Activated naive CD8-positive, alpha-beta T cell treated with anti-CD3 and anti-CD28 coated beads, Interleukin-2, amount 50 U/mL, for 24 hours (primary cell): ENCODE measurements at regions not wholly inside any gene's neighbourhood (a gene's known extent, or its start where the extent isn't known, plus 50 kb on each side); places are given as distances from the start of the nearest gene placed in this dataset.
"Not testable (repeated sequence)": the region's sequence is repeated elsewhere in the genome, so short reads cannot be mapped to it uniquely, and the experiment has no call there.

Experiments
- ATAC-seq: fragments of 150-1000 bp; cut with Tn5 transposase; one replicate; pipeline ENCODE4 v1.10.0; 2021
- DNase-seq: peaks from one replicate; pipeline ENCODE4 v3.0.0; 2021
- H3K27ac Mint-ChIP-seq: one replicate; pipeline ENCODE4 v1.8.0; 2021; ENCODE audit warnings: mild to moderate bottlenecking, mixed read lengths
- H3K27me3 Mint-ChIP-seq: one replicate; pipeline ENCODE4 v1.8.0; 2021; ENCODE audit warnings: mixed read lengths
- H3K36me3 Mint-ChIP-seq: one replicate; pipeline ENCODE4 v1.8.0; 2021; ENCODE audit warnings: low read depth, mixed read lengths
- H3K4me1 Mint-ChIP-seq: one replicate; pipeline ENCODE4 v1.8.0; 2021; ENCODE audit warnings: mixed read lengths
- H3K4me3 Mint-ChIP-seq: one replicate; pipeline ENCODE4 v1.8.0; 2021; ENCODE audit warnings: mild to moderate bottlenecking, moderate library complexity, mixed read lengths
- H3K9me3 Mint-ChIP-seq: one replicate; pipeline ENCODE4 v1.8.0; 2021; ENCODE audit warnings: mixed read lengths

GRCh38 chr2:87183373-87183772 is 161.7 kb upstream of the PLGLB1 start:
- not testable (repeated sequence) for H3K4me3 Mint-ChIP-seq, H3K36me3 Mint-ChIP-seq, H3K4me1 Mint-ChIP-seq, DNase-seq, H3K27ac Mint-ChIP-seq, H3K27me3 Mint-ChIP-seq, H3K9me3 Mint-ChIP-seq, ATAC-seq

GRCh38 chr2:87184260-87184659 is 162.6 kb upstream of the PLGLB1 start:
- not testable (repeated sequence) for DNase-seq, H3K36me3 Mint-ChIP-seq, H3K27ac Mint-ChIP-seq, H3K4me3 Mint-ChIP-seq, H3K9me3 Mint-ChIP-seq, H3K27me3 Mint-ChIP-seq, H3K4me1 Mint-ChIP-seq, ATAC-seq

DNA sequence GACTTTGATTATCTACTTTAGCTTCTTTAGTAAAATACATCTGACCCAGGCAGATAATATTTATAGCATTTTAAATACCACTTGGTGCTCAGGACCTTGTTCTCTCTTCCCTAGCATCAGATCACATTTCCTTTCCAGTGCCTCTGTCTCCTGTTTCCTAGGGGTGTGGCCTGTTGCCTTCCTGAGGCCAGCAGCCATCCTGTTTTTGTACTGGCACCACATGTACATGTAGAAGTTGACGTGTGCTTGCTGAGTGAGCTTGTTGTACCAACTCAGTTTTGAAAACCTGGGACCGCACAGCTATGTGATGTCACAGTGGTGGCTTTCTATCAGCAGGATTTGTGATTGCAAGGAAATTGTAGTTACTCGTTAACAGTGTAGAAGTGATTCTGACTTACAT is 167.6 kb upstream of the PLGLB1 start:
- not testable (repeated sequence) for H3K27me3 Mint-ChIP-seq, H3K9me3 Mint-ChIP-seq, H3K36me3 Mint-ChIP-seq, ATAC-seq, DNase-seq, H3K4me1 Mint-ChIP-seq, H3K27ac Mint-ChIP-seq, H3K4me3 Mint-ChIP-seq

GRCh38 chr2:87193336-87193735 is 171.7 kb upstream of the PLGLB1 start:
- not testable (repeated sequence) for H3K36me3 Mint-ChIP-seq, H3K4me3 Mint-ChIP-seq
- peak; percentile 91 for ATAC-seq

DNA sequence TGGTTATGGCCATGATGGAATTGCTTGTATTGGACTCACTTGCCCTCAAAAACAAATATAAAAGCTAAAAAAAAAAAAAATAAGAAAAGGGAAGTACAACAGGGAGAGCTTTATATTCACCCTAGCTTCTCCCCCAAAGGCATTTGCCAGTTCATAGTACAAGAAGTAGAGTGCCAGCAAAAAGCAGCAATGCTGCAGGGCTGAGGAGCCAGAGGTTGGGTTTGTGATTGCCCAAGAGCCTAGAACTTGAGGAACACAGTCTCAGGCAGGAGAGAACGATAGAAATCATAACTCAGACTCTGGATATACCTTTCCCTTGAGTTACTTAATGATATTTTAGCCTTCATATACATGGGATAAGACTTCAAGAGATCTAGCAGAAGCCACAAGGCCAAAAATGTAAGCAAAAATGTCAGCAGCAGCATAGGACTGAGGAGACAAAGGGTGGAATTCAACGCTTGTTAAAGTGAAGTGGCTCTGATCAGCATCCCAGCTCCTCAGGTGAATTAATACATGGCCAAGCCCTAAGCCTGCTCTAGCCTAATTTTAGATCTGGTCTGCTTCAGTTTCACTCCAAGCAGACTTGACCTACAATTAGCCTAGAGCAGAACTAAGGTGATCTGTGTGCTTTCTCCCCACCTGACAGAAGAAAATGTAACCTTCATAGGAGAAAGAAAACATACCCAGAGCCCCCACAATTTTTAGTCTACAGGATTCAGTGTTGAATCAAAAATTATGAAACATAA is 172.8 kb upstream of the PLGLB1 start:
- ATAC-seq, H3K27ac Mint-ChIP-seq, H3K36me3 Mint-ChIP-seq, H3K4me1 Mint-ChIP-seq, H3K27me3 Mint-ChIP-seq, H3K4me3 Mint-ChIP-seq, DNase-seq, H3K9me3 Mint-ChIP-seq: not testable (repeated sequence)

More at GRCh38 chr2:87193336-87193735, 171.7 kb upstream of the PLGLB1 start:
- not testable (repeated sequence) for DNase-seq, H3K27ac Mint-ChIP-seq, H3K4me1 Mint-ChIP-seq, H3K27me3 Mint-ChIP-seq, H3K9me3 Mint-ChIP-seq

DNA sequence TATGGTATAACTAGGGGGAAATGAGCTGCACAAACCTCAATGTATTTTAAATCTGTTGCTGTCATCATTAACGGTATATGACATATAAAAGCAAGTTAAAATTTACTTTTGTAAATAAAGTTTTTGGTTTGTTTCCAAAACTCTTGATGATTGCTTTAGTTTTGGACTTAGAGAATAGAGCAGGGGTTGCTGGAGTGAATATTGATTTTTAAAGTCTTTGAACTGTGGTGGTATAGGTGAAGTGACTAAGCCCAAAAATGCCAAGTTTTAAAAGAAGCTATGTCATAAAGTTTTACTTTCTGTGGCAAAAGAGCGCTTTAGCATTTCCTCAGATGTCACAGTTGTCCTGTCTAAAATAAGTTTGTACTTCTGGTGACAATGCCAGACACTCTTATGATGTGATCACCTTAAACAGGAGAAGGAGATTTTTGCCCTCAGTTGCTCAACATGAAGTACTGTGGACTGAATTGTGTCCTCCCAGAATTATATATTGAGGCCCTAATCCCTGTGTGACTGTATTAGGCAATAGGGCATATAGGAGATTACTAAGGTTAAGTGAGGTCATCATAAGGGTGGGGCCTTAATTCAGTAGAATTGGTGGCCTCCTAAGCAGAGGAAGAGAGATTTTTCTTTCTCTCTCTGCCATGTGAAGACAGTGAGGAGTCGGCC is 175.2 kb upstream of the PLGLB1 start:
- H3K36me3 Mint-ChIP-seq, H3K27ac Mint-ChIP-seq, H3K9me3 Mint-ChIP-seq, DNase-seq, H3K27me3 Mint-ChIP-seq, H3K4me3 Mint-ChIP-seq, H3K4me1 Mint-ChIP-seq, ATAC-seq: not testable (repeated sequence)

DNA sequence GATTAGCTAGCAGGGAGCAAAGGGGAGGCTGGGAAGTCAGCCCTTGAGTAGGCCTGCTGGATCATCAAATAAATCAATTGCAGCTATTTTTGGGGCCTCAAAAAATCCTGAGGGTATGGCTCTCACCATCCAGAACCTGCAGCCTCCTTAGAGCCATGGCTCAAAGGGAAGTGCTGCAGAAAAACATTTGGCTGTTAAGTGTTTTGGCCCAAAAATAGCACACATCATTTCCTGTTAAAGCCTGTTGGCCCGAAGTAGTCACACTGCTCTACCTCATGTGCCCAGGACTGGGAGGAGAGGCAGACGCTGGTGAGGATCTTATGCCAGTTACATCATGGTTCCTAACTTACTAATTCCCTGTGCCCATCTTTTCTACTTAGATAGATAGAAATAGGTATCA is 176.8 kb upstream of the PLGLB1 start:
- H3K27ac Mint-ChIP-seq, H3K27me3 Mint-ChIP-seq, ATAC-seq, H3K4me1 Mint-ChIP-seq, H3K36me3 Mint-ChIP-seq, H3K9me3 Mint-ChIP-seq, DNase-seq, H3K4me3 Mint-ChIP-seq: not testable (repeated sequence)

GRCh38 chr2:87199228-87199627 is 177.6 kb upstream of the PLGLB1 start:
- H3K4me1 Mint-ChIP-seq, H3K27me3 Mint-ChIP-seq, H3K36me3 Mint-ChIP-seq, DNase-seq, H3K9me3 Mint-ChIP-seq, H3K27ac Mint-ChIP-seq, H3K4me3 Mint-ChIP-seq, ATAC-seq: not testable (repeated sequence)

- H3K36me3 Mint-ChIP-seq, H3K4me1 Mint-ChIP-seq, H3K27ac Mint-ChIP-seq, H3K9me3 Mint-ChIP-seq, H3K4me3 Mint-ChIP-seq, H3K27me3 Mint-ChIP-seq, DNase-seq, ATAC-seq: not testable (repeated sequence)
Observed at GRCh38 chr2:87204569-87205147, 183.0 kb upstream of the PLGLB1 start.

- not testable (repeated sequence) for H3K27ac Mint-ChIP-seq, ATAC-seq, H3K27me3 Mint-ChIP-seq, H3K4me1 Mint-ChIP-seq, DNase-seq, H3K36me3 Mint-ChIP-seq, H3K4me3 Mint-ChIP-seq, H3K9me3 Mint-ChIP-seq
Observed at GRCh38 chr2:87212938-87213337, 191.3 kb upstream of the PLGLB1 start.

DNA sequence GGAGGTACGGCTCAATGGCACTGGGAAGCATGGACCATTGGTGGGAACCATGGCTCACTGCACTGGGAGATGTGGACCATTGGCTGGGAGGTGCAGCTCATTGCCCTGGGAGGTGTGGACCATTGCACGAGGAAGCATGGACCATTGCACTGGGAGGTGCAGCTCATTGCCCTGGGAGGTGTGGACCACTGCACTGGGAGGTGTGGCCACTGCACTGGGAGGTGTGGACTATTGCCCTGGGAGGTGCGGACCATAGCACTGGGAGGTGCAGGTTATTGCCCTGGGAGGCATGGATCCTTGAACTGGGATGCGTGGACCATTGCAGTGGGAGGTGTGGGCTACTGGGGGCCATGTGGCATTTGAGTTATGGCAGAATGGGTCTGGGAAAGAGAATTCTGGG is 195.4 kb upstream of the PLGLB1 start:
- not testable (repeated sequence) for ATAC-seq, H3K27ac Mint-ChIP-seq, DNase-seq, H3K4me3 Mint-ChIP-seq, H3K4me1 Mint-ChIP-seq, H3K9me3 Mint-ChIP-seq, H3K36me3 Mint-ChIP-seq
- H3K27me3 Mint-ChIP-seq = peaks cover 12% of the 10 kb centered on the region

GRCh38 chr2:87217741-87218410 is 196.2 kb upstream of the PLGLB1 start:
- H3K4me3 Mint-ChIP-seq, H3K9me3 Mint-ChIP-seq, H3K4me1 Mint-ChIP-seq, H3K36me3 Mint-ChIP-seq: not testable (repeated sequence)
- Mint-ChIP-seq H3K27ac (peak overlapping the region; percentile 64), H3K27me3 (peaks cover 15% of the 10 kb centered on the region)
- DNase-seq = peak; percentile 83
- ATAC-seq = peak; percentile 94

DNA sequence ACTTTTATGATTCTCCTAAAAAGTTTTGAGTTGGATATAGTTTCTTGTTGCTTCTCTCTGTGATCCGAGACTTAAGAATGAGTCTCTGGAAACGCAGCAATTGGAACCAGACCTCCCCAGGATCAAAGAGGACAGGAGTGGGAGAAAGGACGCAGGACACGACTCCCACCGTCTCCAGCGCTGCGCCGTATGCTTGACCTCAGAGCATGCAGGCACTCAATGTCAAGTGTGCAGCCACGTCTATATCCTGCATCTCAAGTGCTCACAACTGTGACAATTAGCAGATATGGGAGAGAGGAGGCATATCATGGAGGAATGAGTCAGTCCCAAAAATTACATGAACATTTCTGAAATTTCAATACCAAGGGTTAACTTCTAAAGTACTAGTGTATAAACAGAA is 199.0 kb upstream of the PLGLB1 start:
- not testable (repeated sequence) for H3K9me3 Mint-ChIP-seq, DNase-seq, H3K4me3 Mint-ChIP-seq, H3K4me1 Mint-ChIP-seq, H3K27ac Mint-ChIP-seq, H3K36me3 Mint-ChIP-seq, ATAC-seq
- peaks cover 20% of the 10 kb centered on the region for H3K27me3 Mint-ChIP-seq

DNA sequence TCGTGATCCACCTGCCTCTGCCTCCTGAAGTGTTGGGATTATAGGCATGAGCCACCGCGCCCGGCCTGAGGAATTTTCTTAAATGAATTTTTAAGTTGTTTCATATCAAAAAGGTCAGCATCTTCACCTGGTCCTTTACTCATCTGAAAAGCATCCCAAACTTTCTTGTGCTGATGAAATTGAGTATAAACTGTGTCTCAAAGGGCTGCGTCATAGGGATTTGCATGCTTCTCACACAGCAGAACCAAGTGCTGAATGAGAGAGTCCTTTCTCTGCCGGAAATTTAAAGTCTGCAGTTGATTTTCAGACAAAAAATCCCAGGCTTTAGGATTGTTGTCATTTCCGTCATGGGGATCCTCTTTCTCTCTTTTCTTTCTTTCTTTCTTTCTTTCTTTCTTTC is 200.5 kb upstream of the PLGLB1 start:
- not testable (repeated sequence) for H3K4me1 Mint-ChIP-seq, H3K27ac Mint-ChIP-seq, H3K9me3 Mint-ChIP-seq, DNase-seq, H3K4me3 Mint-ChIP-seq, H3K36me3 Mint-ChIP-seq, ATAC-seq
- H3K27me3 Mint-ChIP-seq = peaks cover 18% of the 10 kb centered on the region

GRCh38 chr2:87223873-87224272 is 202.2 kb upstream of the PLGLB1 start:
- DNase-seq, H3K4me3 Mint-ChIP-seq, H3K9me3 Mint-ChIP-seq, H3K36me3 Mint-ChIP-seq, H3K4me1 Mint-ChIP-seq, ATAC-seq, H3K27ac Mint-ChIP-seq: not testable (repeated sequence)
- peaks cover 16% of the 10 kb centered on the region for H3K27me3 Mint-ChIP-seq
